Hepatocyte (in vitro differentiated cells): ENCODE measurements at regions not wholly inside any gene's neighbourhood (a gene's known extent, or its start where the extent isn't known, plus 50 kb on each side); places are given as distances from the start of the nearest gene placed in this dataset.

Experiments used
- DNase-seq: peaks from one replicate; pipeline ENCODE4 v3.0.0-alpha.2; 2016; ENCODE audit warnings: low spot score
- H2AFZ ChIP-seq: fragments of 200-600 bp; sonication (generic); 2 replicates; pipeline ENCODE4 v1.6.0; 2016; ENCODE audit warnings: antibody characterized with exemption, mild to moderate bottlenecking
- H3K27ac ChIP-seq: fragments of 200-600 bp; sonication (generic); 2 replicates; pipeline ENCODE4 v1.5.1; 2016; ENCODE audit warnings: mild to moderate bottlenecking
- H3K27me3 ChIP-seq: fragments of 200-600 bp; sonication (generic); 2 replicates; pipeline ENCODE4 v1.6.1; 2016
- H3K36me3 ChIP-seq: fragments of 200-600 bp; sonication (generic); replicated peaks from 2 replicates; pipeline ENCODE4 v1.5.1; 2016; ENCODE audit warnings: low read depth; ENCODE audit not compliant: insufficient read depth
- H3K4me1 ChIP-seq: fragments of 200-600 bp; sonication (generic); 2 replicates; pipeline ENCODE4 v1.5.1; 2016; ENCODE audit warnings: mild to moderate bottlenecking, moderate library complexity; ENCODE audit not compliant: insufficient read depth
- H3K4me2 ChIP-seq: fragments of 200-600 bp; sonication (generic); 2 replicates; pipeline ENCODE4 v1.6.0; 2016
- H3K4me3 ChIP-seq: fragments of 200-600 bp; sonication (generic); 2 replicates; pipeline ENCODE4 v1.5.1; 2016; ENCODE audit warnings: mild to moderate bottlenecking
- H3K79me2 ChIP-seq: fragments of 200-600 bp; sonication (generic); 2 replicates; pipeline ENCODE4 v1.6.0; 2017; ENCODE audit warnings: mild to moderate bottlenecking
- H3K9me2 ChIP-seq: fragments of 200-600 bp; sonication (generic); replicated peaks from 2 replicates; pipeline ENCODE4 v1.6.0; 2017; ENCODE audit warnings: mild to moderate bottlenecking; ENCODE audit not compliant: insufficient read depth
- H3K9me3 ChIP-seq: fragments of 200-600 bp; sonication (generic); 2 replicates; pipeline ENCODE4 v1.5.1; 2016; ENCODE audit warnings: low read depth, mild to moderate bottlenecking
- H4K20me1 ChIP-seq: fragments of 200-600 bp; sonication (generic); 2 replicates; pipeline ENCODE4 v1.6.0; 2016; ENCODE audit warnings: mild to moderate bottlenecking; ENCODE audit not compliant: insufficient read depth, poor library complexity, severe bottlenecking
- EZH2 ChIP-seq: fragments of 200-600 bp; sonication (generic); IDR thresholded peaks from 2 replicates; pipeline ENCODE4 v1.6.1; 2016; ENCODE audit warnings: antibody characterized with exemption, mild to moderate bottlenecking, borderline replicate concordance
- EZH2phosphoT487 ChIP-seq: fragments of 200-600 bp; sonication (generic); IDR thresholded peaks from one replicate; pipeline ENCODE4 v1.6.1; 2018; ENCODE audit warnings: antibody characterized with exemption, mild to moderate bottlenecking, low read depth, moderate library complexity; ENCODE audit not compliant: unreplicated experiment, severe bottlenecking
- WGBS: methylation state at CpG from one replicate; pipeline ENCODE4 v1.1.6; 2016; ENCODE audit warnings: low lambda C conversion rate; ENCODE audit errors: missing lambda C conversion rate; 5-methylcytosine and 5-hydroxymethylcytosine counted together
- TF ChIP-seq, protein P1 (sequence below): fragments of 200-600 bp; sonication (generic); IDR thresholded peaks from 2 replicates; pipeline ENCODE4 v1.5.1; 2016; ENCODE audit warnings: antibody characterized with exemption, mild to moderate bottlenecking; ENCODE audit not compliant: poor library complexity

DNA sequence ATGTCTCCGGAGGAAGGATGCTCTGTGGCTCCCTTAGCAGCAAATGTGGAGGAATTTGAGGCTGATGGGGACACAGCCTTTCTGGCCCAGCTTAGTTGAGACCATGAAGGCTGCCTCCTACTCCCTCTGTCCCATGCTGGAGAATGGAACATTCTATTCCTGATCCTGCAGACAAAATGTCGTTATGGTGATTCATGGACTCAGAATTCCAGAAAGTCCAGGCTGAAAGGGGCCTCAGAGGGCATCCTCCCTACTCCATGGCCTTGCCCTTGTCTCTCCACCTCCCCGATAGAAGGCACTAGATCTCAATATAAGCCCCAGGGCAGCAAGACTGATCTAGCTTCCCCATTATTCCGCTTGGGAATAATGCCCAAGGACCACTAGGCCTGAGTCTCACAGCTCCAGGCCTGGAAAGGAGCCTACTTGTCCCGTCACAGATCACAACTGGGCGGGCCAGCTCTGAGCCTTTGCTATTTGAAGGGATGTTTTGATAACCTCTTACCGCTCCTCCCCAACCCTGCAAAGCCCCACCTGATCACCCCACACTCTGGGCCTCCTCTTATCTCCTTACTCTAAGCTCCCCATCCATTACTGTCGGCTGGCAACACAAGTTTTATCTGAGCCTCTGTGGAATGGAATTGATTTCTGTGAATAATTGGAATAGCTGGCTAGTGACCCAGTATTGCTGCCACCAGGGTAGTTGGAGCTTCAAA is 52.8 kb upstream of the TRABD2B start:
- Histone ChIP-seq H3K27ac (peak overlapping the region; percentile 65), H3K27me3 (no peaks in the 10 kb centered on the region), H3K9me2 (no peaks in the 10 kb centered on the region), H3K36me3 (no peaks in the 10 kb centered on the region), H3K79me2 (no peaks in the 10 kb centered on the region), H3K4me3 (no peak overlapping the region), H3K9me3 (no peaks in the 10 kb centered on the region), H3K4me1 (peaks cover 65% of the 10 kb centered on the region), H2AFZ (no peak overlapping the region), H4K20me1 (no peaks in the 10 kb centered on the region), H3K4me2 (no peak overlapping the region)
- WGBS: 60% methylated on average over 8 of the region's 8 CpGs
- DNase-seq: peak; percentile 55
- no peak for TF ChIP-seq EZH2phosphoT487
- no peak for TF ChIP-seq EZH2
- TF ChIP-seq, protein P1, sequence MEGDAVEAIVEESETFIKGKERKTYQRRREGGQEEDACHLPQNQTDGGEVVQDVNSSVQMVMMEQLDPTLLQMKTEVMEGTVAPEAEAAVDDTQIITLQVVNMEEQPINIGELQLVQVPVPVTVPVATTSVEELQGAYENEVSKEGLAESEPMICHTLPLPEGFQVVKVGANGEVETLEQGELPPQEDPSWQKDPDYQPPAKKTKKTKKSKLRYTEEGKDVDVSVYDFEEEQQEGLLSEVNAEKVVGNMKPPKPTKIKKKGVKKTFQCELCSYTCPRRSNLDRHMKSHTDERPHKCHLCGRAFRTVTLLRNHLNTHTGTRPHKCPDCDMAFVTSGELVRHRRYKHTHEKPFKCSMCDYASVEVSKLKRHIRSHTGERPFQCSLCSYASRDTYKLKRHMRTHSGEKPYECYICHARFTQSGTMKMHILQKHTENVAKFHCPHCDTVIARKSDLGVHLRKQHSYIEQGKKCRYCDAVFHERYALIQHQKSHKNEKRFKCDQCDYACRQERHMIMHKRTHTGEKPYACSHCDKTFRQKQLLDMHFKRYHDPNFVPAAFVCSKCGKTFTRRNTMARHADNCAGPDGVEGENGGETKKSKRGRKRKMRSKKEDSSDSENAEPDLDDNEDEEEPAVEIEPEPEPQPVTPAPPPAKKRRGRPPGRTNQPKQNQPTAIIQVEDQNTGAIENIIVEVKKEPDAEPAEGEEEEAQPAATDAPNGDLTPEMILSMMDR: no peak

- no peak overlapping the region for H3K4me3 ChIP-seq
- no peaks in the 10 kb centered on the region for H3K79me2 ChIP-seq
- no peaks in the 10 kb centered on the region for H4K20me1 ChIP-seq
- no peaks in the 10 kb centered on the region for H3K36me3 ChIP-seq
- DNase-seq: no peak
- H3K4me2 ChIP-seq: no peak overlapping the region
- no peaks in the 10 kb centered on the region for H3K9me2 ChIP-seq
- TF ChIP-seq EZH2 (no peak), EZH2phosphoT487 (no peak)
- TF ChIP-seq, protein P1: no peak
- 40% methylated on average over 7 of the region's 7 CpGs for WGBS
- H3K27ac ChIP-seq: no peak overlapping the region
- no peak overlapping the region for H2AFZ ChIP-seq
- H3K4me1 ChIP-seq: peaks cover 55% of the 10 kb centered on the region
- no peaks in the 10 kb centered on the region for H3K9me3 ChIP-seq
- H3K27me3 ChIP-seq: no peaks in the 10 kb centered on the region
Measured at GRCh38 chr1:48048980-48049379, 51.8 kb upstream of the TRABD2B start.

DNA sequence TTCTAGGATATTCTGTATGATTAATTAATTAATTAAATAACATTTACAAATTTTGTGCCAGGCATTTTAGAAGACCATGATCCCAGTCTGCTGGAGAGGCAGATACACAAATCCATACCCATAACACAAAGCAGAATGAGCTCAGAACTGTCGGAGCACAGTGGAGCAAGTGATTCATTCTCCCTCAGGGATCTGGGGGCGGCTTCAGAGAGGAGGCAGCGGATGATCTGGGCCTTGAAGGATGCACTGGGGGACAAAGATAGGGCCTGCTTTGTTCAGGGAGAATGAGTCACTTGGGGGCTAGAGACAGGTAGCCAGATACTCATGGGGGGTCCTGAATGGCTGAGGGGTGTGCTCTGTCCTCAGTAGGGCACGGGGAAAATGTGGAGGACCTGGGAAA is 50.9 kb upstream of the TRABD2B start:
- TF ChIP-seq, protein P1: no peak
- no peak for TF ChIP-seq EZH2
- no peak for TF ChIP-seq EZH2phosphoT487
- no peaks in the 10 kb centered on the region for H3K27me3 ChIP-seq
- WGBS: 73% methylated on average over 4 of the region's 4 CpGs
- no peaks in the 10 kb centered on the region for H4K20me1 ChIP-seq
- H3K4me3 ChIP-seq: no peak overlapping the region
- H3K4me2 ChIP-seq: no peak overlapping the region
- H3K79me2 ChIP-seq: no peaks in the 10 kb centered on the region
- H3K9me3 ChIP-seq: no peaks in the 10 kb centered on the region
- H3K36me3 ChIP-seq: no peaks in the 10 kb centered on the region
- DNase-seq: peak; percentile 35
- H3K27ac ChIP-seq: no peak overlapping the region
- peaks cover 53% of the 10 kb centered on the region for H3K4me1 ChIP-seq
- H3K9me2 ChIP-seq: no peaks in the 10 kb centered on the region
- H2AFZ ChIP-seq: no peak overlapping the region
